HCT116 (cell line): ENCODE measurements at regions not wholly inside any gene's neighbourhood (a gene's known extent, or its start where the extent isn't known, plus 50 kb on each side); places are given as distances from the start of the nearest gene placed in this dataset.

ENCODE experiments used
- ATAC-seq: fragments of 200-7000 bp; cut with Tn5 transposase; 2 replicates; pipeline ENCODE4 v1.9.1; 2020; ENCODE audit warnings: mild to moderate bottlenecking, moderate library complexity
- BruUV-seq: library from RNA; stranded (reverse); fragments of 400-500 nt; replicated peaks from 2 replicates; lab custom pipeline; 2021; lab: Mats Ljungman, UMichigan
- CTCF ChIA-PET: fragments of 300-600 bp; sonication (Branson Sonifier 250); formaldehyde crosslinking; loops from one replicate; lab custom pipeline; 2021; ENCODE audit warnings: antibody characterized with exemption; lab: Charles Lee
- POLR2A ChIA-PET: fragments of 300-600, 350-600 bp; sonication (Branson Sonifier 250); formaldehyde crosslinking; loops from one replicate; lab custom pipeline; 2021; ENCODE audit warnings: antibody characterized with exemption; lab: Charles Lee
- RAD21 ChIA-PET, 2 experiments: fragments of 300-600 bp; sonication (Branson Sonifier 250); formaldehyde crosslinking; loops; one replicate each; lab custom pipeline; 2023; ENCODE audit warnings: low total read pairs in 2 of 2; ENCODE audit not compliant: uncharacterized antibody in 2 of 2, unreplicated experiment in 2 of 2, low non-redundant PET in 1 of 2; lab: Charles Lee
- DNase-seq: peaks from one replicate; pipeline ENCODE4 v3.0.0-alpha.2; 2010; ENCODE audit warnings: low read depth, low spot score
- H2AFZ ChIP-seq: fragments of 200-600 bp; shearing (Covaris generic), sonication (generic); 2 replicates; pipeline ENCODE4 v1.6.1; 2017; ENCODE audit warnings: low read depth, mixed run types, mixed read lengths, antibody characterized with exemption, low read length; ENCODE audit not compliant: poor library complexity, severe bottlenecking
- H3K27ac ChIP-seq: 2 replicates; pipeline ENCODE4 v1.5.1; 2012; ENCODE audit warnings: low read depth, low read length
- H3K27me3 ChIP-seq: fragments of 200-600 bp; sonication (generic); 2 replicates; pipeline ENCODE4 v1.6.1; 2016; ENCODE audit warnings: mixed run types, low read length, mixed read lengths; ENCODE audit not compliant: insufficient read depth
- H3K36me3 ChIP-seq, 2 experiments: fragments of 200-500 bp in 1 of 2; fragments of 200-600 bp in 1 of 2; sonication (Bioruptor generic) in 1 of 2; sonication (generic) in 1 of 2; 2 replicates each; pipeline versions ENCODE4 v1.5.1 to v1.6.1; 2014 to 2016; ENCODE audit warnings: low read length in 2 of 2, inconsistent platforms in 1 of 2, mixed read lengths in 1 of 2, mixed run types in 1 of 2; ENCODE audit not compliant: insufficient read depth in 2 of 2, control insufficient read depth in 1 of 2
- H3K4me1 ChIP-seq, 2 experiments: fragments of 200-600 bp in 1 of 2; sonication (generic) in 1 of 2; 2 replicates each; pipeline versions ENCODE4 v1.5.1 to v1.6.1; 2012 to 2017; ENCODE audit warnings: low read length in 2 of 2, inconsistent platforms in 1 of 2, mild to moderate bottlenecking in 1 of 2, mixed read lengths in 1 of 2, mixed run types in 1 of 2, moderate library complexity in 1 of 2; ENCODE audit not compliant: insufficient read depth in 2 of 2, control insufficient read depth in 1 of 2
- H3K4me2 ChIP-seq: fragments of 200-600 bp; sonication (generic); 2 replicates; pipeline ENCODE4 v1.6.1; 2017; ENCODE audit warnings: mixed run types, low read length, mixed read lengths
- H3K4me3 ChIP-seq, 2 experiments: fragments of 200-600 bp in 1 of 2; sonication (generic) in 1 of 2; replicated peaks in 1 of 2; 2 replicates each; pipeline ENCODE4 v1.5.1; 2011 to 2016; ENCODE audit warnings: low read length in 2 of 2, control low read depth in 1 of 2, low read depth in 1 of 2, mild to moderate bottlenecking in 1 of 2, mixed read lengths in 1 of 2, mixed run types in 1 of 2
- H3K79me2 ChIP-seq: fragments of 200-600 bp; sonication (generic); 2 replicates; pipeline ENCODE4 v1.6.1; 2017; ENCODE audit warnings: mild to moderate bottlenecking, mixed run types, low read length, moderate library complexity, mixed read lengths; ENCODE audit not compliant: insufficient read depth
- H3K9ac ChIP-seq: fragments of 200-600 bp; sonication (generic); 2 replicates; pipeline ENCODE4 v1.6.1; 2016; ENCODE audit warnings: low read length, mixed read lengths
- H3K9me2 ChIP-seq: fragments of 200-600 bp; sonication (generic), shearing (Covaris generic); 2 replicates; pipeline ENCODE4 v1.6.1; 2017; ENCODE audit warnings: mixed run types, mild to moderate bottlenecking, moderate library complexity; ENCODE audit not compliant: insufficient read depth
- H3K9me3 ChIP-seq, 2 experiments: fragments of 200-500 bp in 1 of 2; fragments of 200-600 bp in 1 of 2; sonication (Bioruptor generic) in 1 of 2; sonication (generic) in 1 of 2; 2 replicates each; pipeline ENCODE4 v1.6.1; 2014 to 2017; ENCODE audit warnings: low read length in 2 of 2, mixed read lengths in 2 of 2, inconsistent platforms in 1 of 2, low read depth in 1 of 2, mild to moderate bottlenecking in 1 of 2, mixed run types in 1 of 2, moderate library complexity in 1 of 2; ENCODE audit not compliant: control insufficient read depth in 1 of 2, insufficient read depth in 1 of 2
- H4K20me1 ChIP-seq: fragments of 200-600 bp; sonication (generic), shearing (Covaris generic); 2 replicates; pipeline ENCODE4 v1.6.1; 2017; ENCODE audit warnings: mixed run types, mild to moderate bottlenecking, moderate library complexity; ENCODE audit not compliant: insufficient read depth
- ATF3 ChIP-seq: IDR thresholded peaks from 2 replicates; pipeline ENCODE4 v1.6.1; 2012
- CBX3 ChIP-seq: IDR thresholded peaks from 2 replicates; pipeline ENCODE4 v1.6.1; 2012; ENCODE audit warnings: low read depth
- CEBPB ChIP-seq: IDR thresholded peaks from 2 replicates; pipeline ENCODE4 v1.6.1; 2012; ENCODE audit warnings: low read depth
- CTCF ChIP-seq, 3 experiments: fragments of 200-600 bp in 1 of 3; sonication (generic) in 1 of 3; IDR thresholded peaks in 2 of 3; conservative IDR thresholded peaks in 1 of 3; 2 replicates each; pipeline ENCODE4 v1.5.1; 2012 to 2017; ENCODE audit warnings: low read depth in 2 of 3, low read length in 2 of 3, antibody characterized with exemption in 1 of 3, borderline replicate concordance in 1 of 3, control low read depth in 1 of 3, mild to moderate bottlenecking in 1 of 3, mixed read lengths in 1 of 3, mixed run types in 1 of 3, moderate library complexity in 1 of 3; ENCODE audit not compliant: insufficient read depth in 1 of 3
- ELF1 ChIP-seq: IDR thresholded peaks from 2 replicates; pipeline ENCODE4 v1.6.1; 2012; ENCODE audit warnings: low read depth, borderline replicate concordance
- EZH2 ChIP-seq: fragments of 200-600 bp; sonication (generic); IDR thresholded peaks from 2 replicates; pipeline ENCODE4 v1.6.1; 2017; ENCODE audit warnings: antibody characterized with exemption, mixed run types
- EZH2phosphoT487 ChIP-seq: fragments of 200-600 bp; IDR thresholded peaks from 2 replicates; pipeline ENCODE4 v1.6.1; 2018; ENCODE audit warnings: antibody characterized with exemption, borderline replicate concordance
- JUND ChIP-seq: IDR thresholded peaks from 2 replicates; pipeline ENCODE4 v1.6.1; 2012
- POLR2AphosphoS5 ChIP-seq: IDR thresholded peaks from 2 replicates; pipeline ENCODE4 v1.6.1; 2011; ENCODE audit warnings: mild to moderate bottlenecking, low read depth, low read length, moderate library complexity
- REST ChIP-seq: IDR thresholded peaks from 2 replicates; pipeline ENCODE4 v1.6.1; 2012; ENCODE audit warnings: low read depth
- SIN3A ChIP-seq: IDR thresholded peaks from 2 replicates; pipeline ENCODE4 v1.6.1; 2012; ENCODE audit warnings: low read depth
- SP1 ChIP-seq: IDR thresholded peaks from 2 replicates; pipeline ENCODE4 v1.6.1; 2012; ENCODE audit warnings: low read depth
- SRF ChIP-seq: IDR thresholded peaks from 2 replicates; pipeline ENCODE4 v1.6.1; 2012; ENCODE audit warnings: low read depth
- YY1 ChIP-seq: IDR thresholded peaks from 2 replicates; pipeline ENCODE4 v1.6.1; 2011; ENCODE audit warnings: low read length, low read depth, moderate library complexity, mild to moderate bottlenecking; ENCODE audit not compliant: insufficient replicate concordance; ENCODE audit errors: extremely low read depth
- ZFX ChIP-seq: fragments of 450-650 bp; IDR thresholded peaks from 2 replicates; pipeline ENCODE4 v1.6.1; 2017
- ZNF274 ChIP-seq: fragments of 200-500 bp; sonication (Bioruptor generic); IDR thresholded peaks from 2 replicates; pipeline ENCODE4 v1.6.1; 2014; ENCODE audit warnings: mild to moderate bottlenecking, low read depth, low read length, inconsistent platforms
- intact Hi-C: fragments of 100-400 bp; cut with micrococcal nuclease; formaldehyde crosslinking; loops from 2 replicates; pipeline ENCODE4 v1.10.0; 2022

- TF ChIP-seq SRF, result no peak
- POLR2A ChIA-PET, result no interaction called here
- H3K79me2 ChIP-seq, result no peaks in the 10 kb centered on the region
- H2AFZ ChIP-seq, result no peak overlapping the region
- no peak for DNase-seq
- BruUV-seq, result no TSS peak
- ATAC-seq, result no peak
- CTCF ChIA-PET, result no interaction called here
- H3K4me1 ChIP-seq, result no peaks in the 10 kb centered on the region
- H3K9me2 ChIP-seq, result no peaks in the 10 kb centered on the region
- no peaks in the 10 kb centered on the region for H3K9me3 ChIP-seq
- intact Hi-C loops, result no loop called here
- H3K36me3 ChIP-seq, result no peaks in the 10 kb centered on the region
- no peak overlapping the region for H3K27ac ChIP-seq
- H4K20me1 ChIP-seq, result no peaks in the 10 kb centered on the region
- H3K27me3 ChIP-seq, result no peaks in the 10 kb centered on the region
- H3K4me3 ChIP-seq, result no peak overlapping the region
- no peak overlapping the region for H3K4me2 ChIP-seq
- H3K9ac ChIP-seq, result no peak overlapping the region
- RAD21 ChIA-PET, result no interaction called here
Observed at GRCh38 chr6:126268092-126268491, 71.8 kb upstream of the CENPW start.

GRCh38 chr6:126280287-126280686, 59.6 kb upstream of the CENPW start:
- CTCF ChIA-PET, result no interaction called here
- no peak for ATAC-seq

More at GRCh38 chr6:126280287-126280686, 59.6 kb upstream of the CENPW start:
- ChIA-PET POLR2A (no interaction called here), RAD21 (no interaction called here)
- H3K4me1 ChIP-seq, result no peaks in the 10 kb centered on the region
- DNase-seq, result no peak
- no peak overlapping the region for H3K4me3 ChIP-seq
- H4K20me1 ChIP-seq, result no peaks in the 10 kb centered on the region
- no peak overlapping the region for H2AFZ ChIP-seq
- no peaks in the 10 kb centered on the region for H3K27me3 ChIP-seq
- no peaks in the 10 kb centered on the region for H3K9me2 ChIP-seq
- H3K27ac ChIP-seq, result no peak overlapping the region
- H3K9me3 ChIP-seq, result no peaks in the 10 kb centered on the region
- no peak overlapping the region for H3K4me2 ChIP-seq
- no peak for TF ChIP-seq ATF3
- TF ChIP-seq SIN3A, result no peak
- TF ChIP-seq SP1, result no peak
- no peak for TF ChIP-seq REST
- no peak for TF ChIP-seq SRF
- no peak for TF ChIP-seq EZH2
- TF ChIP-seq ZNF274, result no peak
- no peak for TF ChIP-seq EZH2phosphoT487
- no peak for TF ChIP-seq CEBPB
- no peak for TF ChIP-seq CBX3
- no peak for TF ChIP-seq ZFX
- TF ChIP-seq JUND, result no peak
- TF ChIP-seq POLR2AphosphoS5, result no peak
- TF ChIP-seq YY1, result no peak
- TF ChIP-seq ELF1, result no peak
- no peak for TF ChIP-seq CTCF (IDR thresholded peaks at IDR 0.05 in 2 of 3, conservative IDR thresholded peaks at IDR 0.05 in 1 of 3; ENCODE audit: borderline replicate concordance in 1 of 3, insufficient read depth in 1 of 3, low read depth in 2 of 3, low read length in 2 of 3)
- H3K79me2 ChIP-seq, result no peaks in the 10 kb centered on the region
- no peaks in the 10 kb centered on the region for H3K36me3 ChIP-seq
- intact Hi-C loops, result no loop called here
- no TSS peak for BruUV-seq
- H3K9ac ChIP-seq, result no peak overlapping the region
